ENCODE measurements at regions not wholly inside any gene's neighbourhood (a gene's known extent, or its start where the extent isn't known, plus 50 kb on each side); places are given as distances from the start of the nearest gene placed in this dataset.

GRCh38 chr4:36394352-36394903 is 113.0 kb downstream of the DTHD1 start:
- CTCF ChIA-PET: no interaction called here
- POLR2A ChIA-PET: no interaction called here
- H3K4me2 ChIP-seq (ENCODE audit: insufficient read depth, low read length): no peak overlapping the region
- no peaks in the 10 kb centered on the region for H3K79me2 ChIP-seq (ENCODE audit: control insufficient read depth, insufficient read depth, low read length)
- H3K4me1 ChIP-seq (ENCODE audit: control insufficient read depth, extremely low read depth, insufficient read depth, low read length): no peaks in the 10 kb centered on the region
- no peaks in the 10 kb centered on the region for H3K9me1 ChIP-seq (replicated peaks; ENCODE audit: control insufficient read depth, extremely low read depth, insufficient read depth, low read length)
- FAIRE-seq (no peak), DNase-seq (ENCODE audit: low read depth, low spot score) (no peak)
- no TSS peak for BruUV-seq (replicated peaks)
- H2AFZ ChIP-seq (ENCODE audit: low read depth, low read length): no peak overlapping the region
- H3K27me3 ChIP-seq (ENCODE audit: control insufficient read depth in 2 of 2, insufficient read depth in 2 of 2, low read length in 2 of 2): no peaks in the 10 kb centered on the region
- no peak overlapping the region for H3K4me3 ChIP-seq (replicated peaks in 1 of 3; ENCODE audit: insufficient read depth in 1 of 3, low read depth in 1 of 3, low read length in 3 of 3)
- dilution Hi-C loops (cut with MboI; ENCODE audit: extremely low pct_ligation_motif_present, low sequenced_read_pairs) (no loop called here), intact Hi-C loops (cut with micrococcal nuclease) (no loop called here)
- H3K9me3 ChIP-seq (replicated peaks; ENCODE audit: control insufficient read depth, insufficient read depth, low read length): no peaks in the 10 kb centered on the region
- TF ChIP-seq POLR2A (IDR thresholded peaks at IDR 0.05; ENCODE audit: low read depth, low read length): no peak
- no peak for TF ChIP-seq MAX (IDR thresholded peaks at IDR 0.05; ENCODE audit: insufficient read depth, insufficient read length)
- TF ChIP-seq JUN (IDR thresholded peaks at IDR 0.05; ENCODE audit: borderline replicate concordance, insufficient read depth, insufficient read length, low read depth): peak; percentile 39
- TF ChIP-seq POLR2AphosphoS5 (IDR thresholded peaks at IDR 0.05; ENCODE audit: insufficient read depth, low read depth, low read length): no peak
- H3K27ac ChIP-seq (ENCODE audit: insufficient read depth, low read depth, low read length): no peak overlapping the region
- H4K20me1 ChIP-seq (replicated peaks; ENCODE audit: control insufficient read depth, extremely low read depth, insufficient read depth, low read length): no peaks in the 10 kb centered on the region
- no peaks in the 10 kb centered on the region for H3K36me3 ChIP-seq (ENCODE audit: control insufficient read depth in 2 of 2, extremely low read depth in 1 of 2, insufficient read depth in 2 of 2, low read length in 2 of 2)
- H3K9ac ChIP-seq (replicated peaks; ENCODE audit: extremely low read depth, insufficient read depth, low read length): no peak overlapping the region

- peak; percentile 5 for DNase-seq (ENCODE audit: low read depth, low spot score)
- no peak for FAIRE-seq
- ChIA-PET CTCF (no interaction called here), POLR2A (no interaction called here)
- Histone ChIP-seq H3K27ac (ENCODE audit: insufficient read depth, low read depth, low read length) (no peak overlapping the region), H3K4me2 (ENCODE audit: insufficient read depth, low read length) (no peak overlapping the region), H3K4me1 (ENCODE audit: control insufficient read depth, extremely low read depth, insufficient read depth, low read length) (no peaks in the 10 kb centered on the region), H3K9ac (replicated peaks; ENCODE audit: extremely low read depth, insufficient read depth, low read length) (no peak overlapping the region), H3K4me3 (replicated peaks in 1 of 3; ENCODE audit: insufficient read depth in 1 of 3, low read depth in 1 of 3, low read length in 3 of 3) (no peak overlapping the region), H3K9me3 (replicated peaks; ENCODE audit: control insufficient read depth, insufficient read depth, low read length) (no peaks in the 10 kb centered on the region), H3K79me2 (ENCODE audit: control insufficient read depth, insufficient read depth, low read length) (no peaks in the 10 kb centered on the region), H3K36me3 (ENCODE audit: control insufficient read depth in 2 of 2, extremely low read depth in 1 of 2, insufficient read depth in 2 of 2, low read length in 2 of 2) (no peaks in the 10 kb centered on the region), H3K9me1 (replicated peaks; ENCODE audit: control insufficient read depth, extremely low read depth, insufficient read depth, low read length) (no peaks in the 10 kb centered on the region), H3K27me3 (ENCODE audit: control insufficient read depth in 2 of 2, insufficient read depth in 2 of 2, low read length in 2 of 2) (no peaks in the 10 kb centered on the region), H2AFZ (ENCODE audit: low read depth, low read length) (no peak overlapping the region), H4K20me1 (replicated peaks; ENCODE audit: control insufficient read depth, extremely low read depth, insufficient read depth, low read length) (no peaks in the 10 kb centered on the region)
- TF ChIP-seq CTCF (IDR thresholded peaks at IDR 0.05; ENCODE audit: extremely low read depth in 1 of 2, insufficient read depth in 1 of 2, low read depth in 1 of 2, low read length in 2 of 2): peak; percentile 10 to 12
- no peak for TF ChIP-seq JUN (IDR thresholded peaks at IDR 0.05; ENCODE audit: borderline replicate concordance, insufficient read depth, insufficient read length, low read depth)
- intact Hi-C loops (cut with micrococcal nuclease): no loop called here
- no TSS peak for BruUV-seq (replicated peaks)
- dilution Hi-C loops (cut with MboI; ENCODE audit: extremely low pct_ligation_motif_present, low sequenced_read_pairs): no loop called here
These were observed 118.4 kb downstream of the DTHD1 start for GRCh38 chr4:36399762-36400353.
